ENCODE measurements at regions not wholly inside any gene's neighbourhood (a gene's known extent, or its start where the extent isn't known, plus 50 kb on each side); places are given as distances from the start of the nearest gene placed in this dataset.

DNA sequence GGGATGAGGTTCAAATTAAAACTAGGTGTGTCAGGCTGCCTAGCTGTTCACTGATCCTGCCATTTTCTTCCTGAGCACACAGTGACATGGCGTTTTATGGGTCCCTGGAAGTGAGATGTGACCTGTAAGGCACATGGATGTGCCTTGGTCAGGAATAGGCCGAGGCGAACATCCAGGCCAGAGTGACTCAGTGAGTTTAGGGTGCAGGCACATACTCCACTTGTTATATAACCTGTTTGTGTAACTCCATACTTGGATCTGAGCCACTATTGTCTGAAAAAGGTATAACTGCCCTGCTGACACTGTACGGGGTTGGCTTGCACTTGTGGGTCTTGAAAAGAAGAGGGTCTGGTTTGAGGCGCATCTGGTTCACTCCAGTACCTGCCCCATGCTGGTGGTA, 150.1 kb upstream of the ADAMTS16 start:
- no peak for DNase-seq (ENCODE audit: low read depth in 3 of 3)

GRCh38 chr5:4990462-4990861, 149.7 kb upstream of the ADAMTS16 start:
- DNase-seq (ENCODE audit: low read depth in 3 of 3) = no peak

- no peak for DNase-seq (ENCODE audit: low read depth in 3 of 3)
Observed at GRCh38 chr5:4991925-4992324, 148.2 kb upstream of the ADAMTS16 start.

DNA sequence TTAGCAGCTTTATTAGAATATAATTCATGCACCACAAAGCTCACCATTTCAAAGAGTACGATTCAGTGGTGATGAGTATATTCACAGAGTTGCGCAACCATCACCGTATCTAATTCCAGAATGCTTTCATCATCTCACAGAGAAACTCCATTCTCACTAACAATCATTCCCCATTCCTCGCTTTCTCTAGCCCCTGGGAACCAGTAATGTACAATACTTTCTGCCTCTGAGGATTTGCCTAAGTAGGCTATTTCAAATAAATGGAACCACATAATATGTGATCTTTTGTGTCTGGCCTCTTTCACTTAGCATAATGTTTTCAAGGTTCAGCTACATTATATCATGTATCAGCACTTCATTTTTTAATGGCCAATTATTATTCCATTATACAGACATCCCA, 145.1 kb upstream of the ADAMTS16 start:
- no peak for DNase-seq (ENCODE audit: low read depth in 3 of 3)

GRCh38 chr5:5005353-5005752, 134.8 kb upstream of the ADAMTS16 start:
- DNase-seq (ENCODE audit: low read depth in 3 of 3) = no peak

DNA sequence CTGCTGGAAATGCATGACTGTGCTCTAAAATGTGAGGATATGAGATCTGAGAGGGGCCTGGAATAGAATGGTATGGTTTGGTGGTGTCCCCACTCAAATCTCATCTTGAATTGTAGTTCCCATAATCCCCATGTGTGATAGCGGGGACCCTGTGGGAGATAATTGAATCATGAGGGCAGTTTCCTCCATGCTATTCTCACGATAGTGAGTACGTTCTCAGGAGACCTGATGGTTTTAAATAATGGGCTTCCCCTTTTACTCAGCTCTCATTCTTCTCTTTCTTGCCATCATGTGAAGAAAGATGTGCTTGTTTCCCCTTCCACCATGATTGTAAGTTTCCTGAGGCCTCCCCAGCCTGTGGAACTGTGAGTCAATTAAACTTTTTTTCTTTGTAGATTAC, 133.6 kb upstream of the ADAMTS16 start:
- no peak for DNase-seq (ENCODE audit: low read depth in 3 of 3)

DNA sequence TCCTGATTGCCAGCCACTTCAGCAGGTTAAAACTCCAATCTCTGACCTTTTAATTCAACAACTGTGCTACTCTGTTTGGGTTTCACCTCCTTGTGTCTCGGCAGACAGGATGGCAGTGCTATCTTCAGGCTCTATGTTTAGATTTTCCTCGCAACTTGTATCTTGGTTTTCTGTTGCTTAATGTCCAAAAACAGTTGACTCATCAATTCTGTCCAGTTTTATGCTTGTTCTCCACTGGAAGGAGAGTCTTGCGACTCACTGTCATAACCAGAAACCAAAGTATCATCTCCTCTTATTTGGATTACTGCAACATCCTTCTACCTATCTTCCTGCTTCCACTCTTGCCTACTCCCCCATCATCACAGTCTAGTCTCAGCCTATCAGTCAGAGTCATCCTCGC, 130.9 kb upstream of the ADAMTS16 start:
- no peak for DNase-seq (ENCODE audit: low read depth in 3 of 3)

DNA sequence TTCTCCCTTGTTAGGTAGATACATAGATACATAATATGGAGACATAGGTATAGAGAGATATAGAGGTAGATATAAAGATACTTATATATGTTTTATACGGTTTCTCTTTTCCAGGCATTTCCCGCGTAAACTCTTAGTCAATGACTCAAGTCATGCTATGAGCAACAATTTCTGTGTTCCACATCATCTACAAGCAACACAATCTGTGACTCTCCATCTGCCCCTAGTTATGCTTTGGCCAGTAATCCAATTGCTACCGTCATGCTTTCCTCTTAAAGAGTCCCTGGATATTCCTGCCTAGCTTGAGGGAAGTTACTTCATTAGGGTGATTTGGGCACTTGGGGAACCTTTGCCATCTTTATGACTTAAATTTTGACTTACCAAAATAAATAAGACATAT, 129.0 kb upstream of the ADAMTS16 start:
- DNase-seq (ENCODE audit: low read depth in 3 of 3) = no peak

DNA sequence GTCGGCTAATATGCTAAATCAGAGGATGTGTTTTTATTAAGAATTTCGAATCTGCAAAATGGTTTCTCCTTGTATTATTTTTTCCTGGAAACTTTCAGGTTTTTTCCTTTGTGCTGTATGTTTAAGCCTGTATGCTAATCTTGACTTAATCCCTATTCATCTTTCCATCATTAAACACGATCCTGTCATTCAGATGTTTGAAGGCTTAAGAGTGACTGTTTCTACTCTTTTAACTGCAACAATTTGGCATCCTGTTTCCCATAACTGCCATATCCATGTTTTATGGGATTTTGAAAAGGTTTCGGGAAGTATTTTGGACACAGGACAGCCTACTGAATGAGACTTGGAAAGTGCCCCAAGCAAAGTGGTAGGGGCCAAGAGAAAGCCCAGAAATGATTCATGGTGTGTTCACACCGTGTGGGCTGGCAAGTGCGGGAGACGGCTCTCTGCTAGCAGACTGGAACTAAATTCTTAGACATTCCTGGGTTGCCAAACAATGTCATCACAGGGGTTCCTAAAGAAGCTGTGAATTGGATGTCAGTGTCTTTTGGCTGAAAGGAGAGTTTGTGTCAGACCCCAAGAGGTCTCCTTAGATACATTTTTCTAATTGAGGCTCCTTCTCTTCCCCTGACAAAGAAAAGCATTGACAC, 125.4 kb upstream of the ADAMTS16 start:
- no peak for DNase-seq (ENCODE audit: low read depth in 3 of 3)

GRCh38 chr5:5017827-5018577, 122.1 kb upstream of the ADAMTS16 start:
- no peak for DNase-seq (ENCODE audit: low read depth in 3 of 3)

DNA sequence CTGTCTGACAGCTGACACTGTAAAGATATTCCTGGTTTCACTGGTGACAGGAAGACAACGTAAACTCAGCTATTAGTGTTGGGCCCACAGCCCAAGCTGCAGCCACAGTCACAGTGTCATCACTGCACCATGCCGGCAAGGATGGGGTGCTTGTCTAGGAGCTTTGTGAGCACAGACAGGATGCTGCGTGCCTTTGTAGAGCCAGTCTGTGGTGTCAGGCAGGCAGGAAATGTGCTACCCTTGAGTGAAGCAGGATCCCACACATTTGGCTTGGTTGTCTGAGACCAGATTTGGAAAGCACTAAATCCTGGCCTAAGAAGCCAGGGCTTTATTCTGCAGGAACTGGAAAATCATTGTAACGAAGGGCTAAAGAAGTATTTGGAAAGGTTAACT, 121.6 kb upstream of the ADAMTS16 start:
- DNase-seq (ENCODE audit: low read depth in 3 of 3) = no peak

DNA sequence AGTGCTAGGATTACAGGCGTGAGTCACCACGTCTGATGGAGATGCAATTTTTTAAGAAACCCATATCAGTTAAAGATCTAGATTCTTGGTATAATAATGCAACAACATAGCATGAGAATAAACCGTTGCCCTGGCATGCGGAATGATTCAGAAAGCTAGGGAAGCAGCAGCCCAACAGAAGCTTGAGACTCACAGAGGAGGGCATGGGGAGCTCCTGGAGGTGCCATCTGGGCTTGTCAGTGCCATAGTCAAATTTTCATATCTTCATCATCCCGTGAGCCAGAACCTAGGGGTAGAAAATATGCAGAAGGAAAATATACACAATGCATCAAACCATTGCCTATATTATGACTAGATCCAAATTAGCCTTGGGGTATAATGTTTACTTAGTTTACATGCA, 118.7 kb upstream of the ADAMTS16 start:
- DNase-seq (ENCODE audit: low read depth in 3 of 3) = no peak

GRCh38 chr5:5025098-5025773, 114.9 kb upstream of the ADAMTS16 start:
- no peak for DNase-seq (ENCODE audit: low read depth in 3 of 3)

DNA sequence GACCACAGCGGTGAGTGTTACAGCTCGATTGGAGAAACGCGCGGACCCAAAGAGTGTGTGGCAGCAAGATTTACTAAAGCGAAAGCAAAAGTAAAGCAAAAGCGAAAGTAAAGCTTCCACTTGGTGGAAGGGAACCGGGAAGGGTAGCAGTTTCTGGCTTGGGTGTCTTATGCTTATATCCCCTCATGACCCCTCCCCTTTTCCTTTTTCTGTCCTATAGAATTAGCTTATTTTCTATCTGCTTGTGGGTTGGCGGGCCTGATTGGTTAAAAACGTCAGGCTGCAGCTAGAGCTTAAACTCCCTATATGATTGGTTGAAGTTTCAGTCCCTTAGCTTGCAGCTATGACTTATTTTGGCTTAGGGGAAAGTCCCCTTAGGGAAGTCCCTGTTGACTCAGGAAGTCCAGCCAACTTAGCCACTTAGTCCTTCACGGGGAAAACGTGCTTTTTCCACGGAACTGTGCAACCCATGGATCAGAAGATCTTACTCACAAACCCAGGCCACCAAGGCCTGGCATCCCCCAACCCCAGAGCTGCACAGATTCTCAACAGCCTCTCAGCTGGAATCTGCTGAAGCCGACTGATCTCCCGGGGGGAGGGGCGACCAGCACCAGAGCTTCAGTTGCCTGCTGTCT, 114.2 kb upstream of the ADAMTS16 start:
- no peak for DNase-seq (ENCODE audit: low read depth in 3 of 3)

- DNase-seq (ENCODE audit: low read depth in 3 of 3) = no peak
Observed at GRCh38 chr5:5026409-5026785, 113.7 kb upstream of the ADAMTS16 start.

DNA sequence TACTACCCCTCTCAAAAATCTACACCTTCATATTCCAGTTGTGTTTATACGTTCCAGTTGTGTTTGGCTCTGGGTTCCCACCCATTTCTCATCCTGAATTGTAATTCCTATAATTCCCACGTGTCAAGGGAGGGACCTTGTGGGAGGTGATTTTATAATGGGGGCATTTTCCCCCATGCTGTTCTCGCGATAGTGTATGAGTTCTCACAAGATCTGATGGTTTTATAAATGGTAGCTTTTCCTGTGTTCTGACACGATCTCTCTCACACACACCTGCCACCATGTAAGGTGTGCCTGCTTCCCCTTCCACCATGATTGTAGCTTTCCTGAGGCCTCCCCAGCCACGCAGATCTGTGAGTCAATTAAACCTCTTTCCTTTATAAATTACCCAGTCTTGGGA, 108.5 kb upstream of the ADAMTS16 start:
- no peak for DNase-seq (ENCODE audit: low read depth in 3 of 3)

- no peak for DNase-seq (ENCODE audit: low read depth in 3 of 3)
Observed at GRCh38 chr5:5037674-5038073, 102.5 kb upstream of the ADAMTS16 start.

DNA sequence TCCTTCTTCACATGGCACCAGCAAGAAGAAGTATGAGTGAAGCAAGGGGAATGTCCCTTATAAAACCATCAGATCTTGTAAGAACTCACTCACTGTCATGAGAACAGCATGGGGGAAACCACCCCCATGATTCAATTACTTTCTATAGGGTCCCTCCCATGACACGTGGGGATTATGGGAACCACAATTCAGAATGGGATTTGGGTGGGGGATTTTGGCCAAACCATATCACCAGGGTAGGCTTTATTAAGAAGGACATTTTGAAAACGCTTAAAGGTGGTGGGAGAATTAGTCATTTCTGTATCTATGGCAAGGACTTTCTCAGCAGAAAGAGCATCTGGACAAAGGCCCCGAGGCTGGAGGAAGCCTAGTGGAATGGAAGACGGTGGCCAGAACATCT, 100.2 kb upstream of the ADAMTS16 start:
- no peak for DNase-seq (ENCODE audit: low read depth in 3 of 3)

- DNase-seq (ENCODE audit: low read depth in 3 of 3) = no peak
Observed at GRCh38 chr5:5040712-5041111, 99.4 kb upstream of the ADAMTS16 start.

DNA sequence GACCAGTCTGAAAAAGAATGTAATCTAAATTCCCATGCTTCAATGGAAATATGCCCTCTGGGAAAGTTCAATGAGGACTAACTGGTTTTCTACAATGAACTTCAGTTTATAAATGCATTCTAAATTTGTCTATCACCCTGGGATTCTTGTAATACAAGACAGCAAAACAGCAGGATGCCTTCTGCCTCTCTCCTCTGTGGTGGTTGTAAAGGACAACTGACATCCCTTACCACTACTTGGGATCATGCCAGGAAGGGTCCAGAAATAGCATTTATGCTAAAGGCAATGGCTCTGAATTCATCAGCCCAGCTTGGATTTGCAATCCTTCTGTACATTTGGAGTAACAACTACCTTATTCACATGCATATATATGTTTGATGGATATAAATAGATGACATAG, 97.3 kb upstream of the ADAMTS16 start:
- no peak for DNase-seq (ENCODE audit: low read depth in 3 of 3)

DNA sequence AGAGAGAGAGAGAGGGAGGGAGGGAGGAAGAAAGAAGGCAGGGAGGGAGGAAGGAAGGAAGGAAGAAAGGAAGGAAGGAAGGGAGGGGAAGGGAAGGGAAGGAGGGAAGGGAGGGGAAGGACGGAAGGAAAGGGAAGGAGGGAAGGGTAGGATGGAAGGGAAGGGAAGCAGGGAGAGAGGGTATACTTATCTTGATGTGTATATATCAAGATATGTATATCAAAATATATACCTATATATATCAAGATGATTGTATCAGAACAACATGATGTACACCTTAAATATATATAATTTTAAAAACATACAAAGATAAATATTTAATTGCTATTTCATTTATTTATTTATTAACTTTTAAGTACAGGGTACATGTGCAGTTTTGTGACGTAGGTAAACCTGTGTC, 96.8 kb upstream of the ADAMTS16 start:
- no peak for DNase-seq (ENCODE audit: low read depth in 3 of 3)

GRCh38 chr5:5044247-5044840, 95.8 kb upstream of the ADAMTS16 start:
- no peak for DNase-seq (ENCODE audit: low read depth in 3 of 3)
